ENCODE measurements at regions not wholly inside any gene's neighbourhood (a gene's known extent, or its start where the extent isn't known, plus 50 kb on each side); places are given as distances from the start of the nearest gene placed in this dataset.

DNA sequence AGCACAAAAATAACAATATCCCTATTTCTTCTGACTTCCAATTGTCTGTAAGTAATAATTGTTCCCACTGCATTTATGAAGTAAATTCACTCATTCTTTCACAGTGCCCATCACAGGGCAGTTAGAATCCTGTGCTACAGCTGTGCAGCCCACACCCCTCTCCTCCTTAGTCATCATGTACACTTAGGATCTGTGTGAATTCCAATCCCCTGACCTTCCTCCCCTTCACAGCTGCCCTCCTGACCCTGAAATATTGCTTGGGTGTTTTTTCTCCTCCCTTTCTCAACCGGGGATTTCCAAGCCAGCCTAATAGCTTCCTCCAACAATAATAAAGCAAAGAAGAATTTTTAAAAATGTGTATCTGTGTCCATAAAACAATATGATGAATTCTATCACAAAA, 91.5 kb upstream of the BEND6 start:
- CTCF ChIA-PET: no interaction called here
- no peaks in the 10 kb centered on the region for H3K36me3 Mint-ChIP-seq (ENCODE audit: low read depth)
- no peak for DNase-seq
- intact Hi-C loops (cut with DNase I, micrococcal nuclease): no loop called here
- no peaks in the 10 kb centered on the region for H3K9me3 Mint-ChIP-seq
- TF ChIP-seq, protein P1, sequence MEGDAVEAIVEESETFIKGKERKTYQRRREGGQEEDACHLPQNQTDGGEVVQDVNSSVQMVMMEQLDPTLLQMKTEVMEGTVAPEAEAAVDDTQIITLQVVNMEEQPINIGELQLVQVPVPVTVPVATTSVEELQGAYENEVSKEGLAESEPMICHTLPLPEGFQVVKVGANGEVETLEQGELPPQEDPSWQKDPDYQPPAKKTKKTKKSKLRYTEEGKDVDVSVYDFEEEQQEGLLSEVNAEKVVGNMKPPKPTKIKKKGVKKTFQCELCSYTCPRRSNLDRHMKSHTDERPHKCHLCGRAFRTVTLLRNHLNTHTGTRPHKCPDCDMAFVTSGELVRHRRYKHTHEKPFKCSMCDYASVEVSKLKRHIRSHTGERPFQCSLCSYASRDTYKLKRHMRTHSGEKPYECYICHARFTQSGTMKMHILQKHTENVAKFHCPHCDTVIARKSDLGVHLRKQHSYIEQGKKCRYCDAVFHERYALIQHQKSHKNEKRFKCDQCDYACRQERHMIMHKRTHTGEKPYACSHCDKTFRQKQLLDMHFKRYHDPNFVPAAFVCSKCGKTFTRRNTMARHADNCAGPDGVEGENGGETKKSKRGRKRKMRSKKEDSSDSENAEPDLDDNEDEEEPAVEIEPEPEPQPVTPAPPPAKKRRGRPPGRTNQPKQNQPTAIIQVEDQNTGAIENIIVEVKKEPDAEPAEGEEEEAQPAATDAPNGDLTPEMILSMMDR (IDR thresholded peaks at IDR 0.05): no peak
- no peaks in the 10 kb centered on the region for H3K4me1 ChIP-seq (ENCODE audit: insufficient read depth, low read length)
- H3K4me3 Mint-ChIP-seq: no peak overlapping the region
- H3K27me3 Mint-ChIP-seq: no peaks in the 10 kb centered on the region
- H3K4me3 ChIP-seq (ENCODE audit: low read length): no peak overlapping the region
- no peaks in the 10 kb centered on the region for H3K4me1 Mint-ChIP-seq (ENCODE audit: low read depth)
- H3K27me3 ChIP-seq (ENCODE audit: control insufficient read depth in 1 of 2, insufficient read depth in 2 of 2, low read length in 2 of 2): no peaks in the 10 kb centered on the region
- no peaks in the 10 kb centered on the region for H3K9me3 ChIP-seq (ENCODE audit: control insufficient read depth in 1 of 2, insufficient read depth in 1 of 2, low read length in 2 of 2)
- no peak overlapping the region for H3K27ac ChIP-seq (ENCODE audit: low read depth in 1 of 2, low read length in 2 of 2)
- H3K27ac Mint-ChIP-seq: no peak overlapping the region
- no peak for ATAC-seq (ENCODE audit: poor library complexity)
- POLR2A ChIA-PET: no interaction called here
- no peaks in the 10 kb centered on the region for H3K36me3 ChIP-seq (ENCODE audit: insufficient read depth, low read length)

DNA sequence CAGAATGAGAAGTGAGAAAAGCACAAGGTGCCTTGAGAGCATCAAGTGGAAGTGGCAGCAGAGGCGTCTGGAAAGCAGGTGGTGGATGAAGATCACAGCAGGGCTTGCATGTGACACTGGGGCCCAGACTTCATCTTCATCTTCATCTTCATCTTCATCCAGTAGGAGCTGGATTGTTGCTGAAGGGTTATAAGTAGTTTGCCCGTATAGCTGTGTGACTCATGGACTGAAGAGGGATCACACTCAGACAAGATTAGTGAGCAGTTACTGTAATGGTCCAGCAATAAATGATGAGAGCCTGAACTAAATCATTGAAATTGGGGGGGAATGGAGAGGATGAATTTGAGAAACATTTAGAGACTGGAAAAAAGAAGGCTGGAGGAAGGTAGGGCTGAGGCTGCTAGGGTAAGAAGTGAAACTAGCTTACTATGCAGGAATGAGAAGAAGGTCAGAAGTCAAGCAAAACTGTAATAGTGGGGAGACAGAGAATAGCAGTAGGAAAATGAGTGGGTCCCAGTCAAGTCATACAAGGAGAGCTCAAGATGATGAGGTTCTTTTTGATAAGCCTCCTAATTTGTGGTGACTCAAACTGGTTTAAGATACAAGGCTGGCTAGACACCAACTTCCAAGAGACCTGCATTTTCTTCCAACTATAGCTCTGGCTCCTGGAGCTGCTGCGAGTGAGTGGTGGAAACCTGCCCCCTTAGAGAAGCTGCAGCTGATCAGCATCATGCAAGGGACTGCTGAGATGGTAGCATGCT, 92.3 kb upstream of the BEND6 start:
- ChIA-PET POLR2A (no interaction called here), CTCF (no interaction called here)
- no peak overlapping the region for H3K4me3 ChIP-seq (ENCODE audit: low read length)
- no peaks in the 10 kb centered on the region for H3K4me1 ChIP-seq (ENCODE audit: insufficient read depth, low read length)
- H3K27ac ChIP-seq (ENCODE audit: low read depth in 1 of 2, low read length in 2 of 2): no peak overlapping the region
- DNase-seq (no peak), ATAC-seq (ENCODE audit: poor library complexity) (no peak)
- no peaks in the 10 kb centered on the region for H3K27me3 ChIP-seq (ENCODE audit: control insufficient read depth in 1 of 2, insufficient read depth in 2 of 2, low read length in 2 of 2)
- no peak overlapping the region for H3K27ac Mint-ChIP-seq
- no peaks in the 10 kb centered on the region for H3K36me3 ChIP-seq (ENCODE audit: insufficient read depth, low read length)
- intact Hi-C loops (cut with DNase I, micrococcal nuclease): no loop called here
- no peaks in the 10 kb centered on the region for H3K9me3 ChIP-seq (ENCODE audit: control insufficient read depth in 1 of 2, insufficient read depth in 1 of 2, low read length in 2 of 2)
- no peaks in the 10 kb centered on the region for H3K36me3 Mint-ChIP-seq (ENCODE audit: low read depth)
- TF ChIP-seq, protein P1 (IDR thresholded peaks at IDR 0.05): no peak
- H3K9me3 Mint-ChIP-seq: no peaks in the 10 kb centered on the region
- no peaks in the 10 kb centered on the region for H3K4me1 Mint-ChIP-seq (ENCODE audit: low read depth)
- H3K4me3 Mint-ChIP-seq: no peak overlapping the region
- no peaks in the 10 kb centered on the region for H3K27me3 Mint-ChIP-seq

DNA sequence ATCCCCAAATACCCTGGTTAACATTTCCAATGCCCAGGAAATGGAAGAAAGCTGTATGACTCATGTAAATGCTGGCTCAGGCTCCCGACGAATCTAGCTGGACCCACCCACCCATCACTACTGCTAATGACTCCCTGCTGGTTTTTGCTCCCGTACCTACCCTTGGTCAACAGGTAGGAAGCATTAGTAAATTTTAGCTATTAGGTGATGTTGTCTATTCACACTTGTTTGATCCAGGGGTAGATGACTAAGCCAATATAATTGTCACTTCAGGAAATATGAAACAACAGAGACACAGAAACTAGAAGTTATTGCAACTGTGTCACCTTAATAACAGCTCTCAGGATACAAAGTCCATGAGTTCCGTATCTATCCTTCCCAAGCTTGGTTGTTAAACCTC, 94.4 kb upstream of the BEND6 start:
- peaks cover 4% of the 10 kb centered on the region for H3K27me3 Mint-ChIP-seq
- CTCF ChIA-PET: no interaction called here
- H3K4me3 Mint-ChIP-seq: no peak overlapping the region
- DNase-seq (no peak), ATAC-seq (ENCODE audit: poor library complexity) (no peak)
- no peaks in the 10 kb centered on the region for H3K9me3 Mint-ChIP-seq
- no peaks in the 10 kb centered on the region for H3K4me1 Mint-ChIP-seq (ENCODE audit: low read depth)
- POLR2A ChIA-PET: no interaction called here
- H3K27ac ChIP-seq (ENCODE audit: low read depth in 1 of 2, low read length in 2 of 2): no peak overlapping the region
- no peaks in the 10 kb centered on the region for H3K27me3 ChIP-seq (ENCODE audit: control insufficient read depth in 1 of 2, insufficient read depth in 2 of 2, low read length in 2 of 2)
- no peak overlapping the region for H3K27ac Mint-ChIP-seq
- H3K4me1 ChIP-seq (ENCODE audit: insufficient read depth, low read length): no peaks in the 10 kb centered on the region
- intact Hi-C loops (cut with DNase I, micrococcal nuclease): no loop called here
- no peaks in the 10 kb centered on the region for H3K36me3 ChIP-seq (ENCODE audit: insufficient read depth, low read length)
- H3K9me3 ChIP-seq (ENCODE audit: control insufficient read depth in 1 of 2, insufficient read depth in 1 of 2, low read length in 2 of 2): no peaks in the 10 kb centered on the region
- H3K36me3 Mint-ChIP-seq (ENCODE audit: low read depth): no peaks in the 10 kb centered on the region
- H3K4me3 ChIP-seq (ENCODE audit: low read length): no peak overlapping the region
- TF ChIP-seq, protein P1 (IDR thresholded peaks at IDR 0.05): no peak
